IPS DF 19.7 (cell line): ENCODE measurements at regions not wholly inside any gene's neighbourhood (a gene's known extent, or its start where the extent isn't known, plus 50 kb on each side); places are given as distances from the start of the nearest gene placed in this dataset.

ENCODE experiments used
- DNase-seq: peaks from one replicate; pipeline ENCODE4 v3.0.0-alpha.2; 2013; ENCODE audit warnings: low read depth, low spot score

DNA sequence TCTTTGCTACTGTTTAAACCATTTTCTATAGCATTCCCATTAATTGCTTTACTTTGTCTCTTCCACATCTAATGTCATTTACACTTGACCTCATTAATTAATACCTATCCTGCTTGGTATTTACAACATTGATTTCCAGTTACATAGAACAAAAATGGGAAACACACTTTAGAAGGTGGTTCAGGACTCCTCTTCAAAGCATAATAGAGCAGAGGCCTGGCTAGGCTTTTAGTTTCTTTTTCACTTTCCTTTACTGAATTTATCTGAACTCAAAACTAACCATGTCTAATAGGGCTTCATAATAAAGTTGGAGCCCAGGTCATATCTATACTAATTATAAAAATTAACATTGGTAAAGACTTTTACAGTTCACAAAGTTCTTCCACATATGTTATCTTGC, 648.0 kb upstream of the KIRREL3 start:
- DNase-seq, result no peak

DNA sequence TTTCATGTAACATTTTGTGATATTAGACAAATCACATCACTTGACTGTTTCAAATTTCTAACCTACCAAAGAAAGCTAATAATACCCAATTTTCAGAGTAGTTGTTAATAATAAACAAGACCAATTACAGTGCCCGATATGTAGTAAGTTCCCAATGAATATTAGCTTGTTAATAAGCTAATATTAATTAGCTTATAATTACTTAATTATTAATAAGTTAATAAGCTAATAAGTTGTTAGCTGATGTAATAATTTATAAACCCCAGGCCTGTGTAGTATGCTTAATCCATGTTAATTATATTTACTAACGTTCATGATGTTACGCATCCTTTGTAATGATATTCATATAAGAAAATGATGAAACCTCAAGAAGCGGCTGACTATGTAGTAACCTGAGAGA, 643.8 kb upstream of the KIRREL3 start:
- no peak for DNase-seq

DNA sequence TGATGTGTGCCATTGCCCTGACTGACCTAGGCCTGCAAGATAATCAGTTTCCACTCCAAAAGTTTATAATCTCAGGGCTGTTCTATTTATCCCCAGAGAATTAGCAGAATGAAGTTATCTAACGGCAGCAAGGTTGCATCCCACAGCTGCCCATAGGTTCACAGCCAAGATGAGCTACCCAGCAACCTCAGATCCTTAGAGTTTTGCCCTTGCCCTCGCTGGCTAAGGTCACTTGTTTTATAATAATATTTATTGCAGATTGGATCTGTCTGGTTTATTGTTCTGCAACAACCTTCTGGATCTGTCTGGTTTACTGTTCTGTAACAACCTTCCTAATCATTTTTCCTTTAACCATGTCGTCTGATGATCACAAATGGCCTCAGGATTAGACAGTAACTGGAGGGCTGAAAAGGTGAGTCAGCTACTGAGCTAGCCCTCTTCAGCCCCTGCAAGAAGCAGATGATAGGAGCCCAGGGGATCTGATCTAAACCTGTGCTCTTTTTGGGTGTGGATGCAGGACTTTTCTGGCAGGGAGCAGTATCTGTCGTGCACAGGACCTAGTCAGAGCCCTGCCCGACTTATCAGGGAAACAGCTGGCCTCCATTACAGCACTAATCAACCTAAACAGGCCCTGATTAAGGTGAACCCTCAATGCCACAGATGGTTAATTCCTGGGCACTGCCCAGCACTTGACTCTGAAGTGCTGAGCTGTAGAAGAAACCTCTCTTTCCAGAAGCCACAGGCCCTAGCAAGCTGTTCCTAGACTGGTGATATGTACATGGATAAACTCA, 642.9 kb upstream of the KIRREL3 start:
- DNase-seq, result no peak

DNA sequence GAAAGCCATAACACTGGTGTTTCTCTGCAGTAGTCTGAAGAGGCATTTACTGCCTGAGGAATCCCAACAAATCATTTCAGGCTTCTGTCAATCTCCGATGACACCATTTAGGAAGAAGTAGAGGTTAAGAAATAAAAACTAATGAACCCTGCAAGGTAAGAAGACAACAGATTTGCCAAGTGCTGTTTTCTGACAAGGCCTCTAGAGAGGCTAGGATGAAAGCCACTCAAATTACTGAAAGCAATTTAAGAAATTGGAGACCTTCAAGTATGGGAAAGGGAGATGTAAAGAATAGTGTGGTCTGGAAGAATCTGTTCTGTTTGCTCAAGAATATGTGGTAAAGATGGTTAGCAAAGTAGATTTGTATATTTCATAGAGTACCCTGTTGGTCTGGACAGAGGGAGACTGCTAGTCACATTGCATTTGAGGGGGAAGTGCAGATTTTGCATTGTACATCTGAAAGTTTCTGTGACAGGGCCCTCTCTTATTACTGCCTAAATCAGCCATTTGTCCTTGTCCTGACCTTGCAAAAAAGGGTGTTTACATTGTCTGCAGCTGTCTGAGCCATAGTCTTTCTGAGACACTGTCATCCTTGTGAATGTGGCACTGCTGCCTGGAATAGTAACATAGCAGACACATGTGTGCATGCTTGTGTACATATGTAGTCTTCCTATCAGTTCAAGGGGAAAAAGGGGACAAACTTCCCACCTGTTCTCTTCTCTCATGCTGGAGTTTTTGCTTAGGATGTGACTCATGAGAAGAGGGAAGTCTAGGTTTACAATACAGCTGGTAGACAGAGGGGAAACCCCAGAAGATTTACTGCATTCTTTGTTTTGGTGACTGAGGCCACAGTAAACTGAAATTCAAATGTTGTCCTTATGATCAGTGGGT, 640.2 kb upstream of the KIRREL3 start:
- no peak for DNase-seq

DNA sequence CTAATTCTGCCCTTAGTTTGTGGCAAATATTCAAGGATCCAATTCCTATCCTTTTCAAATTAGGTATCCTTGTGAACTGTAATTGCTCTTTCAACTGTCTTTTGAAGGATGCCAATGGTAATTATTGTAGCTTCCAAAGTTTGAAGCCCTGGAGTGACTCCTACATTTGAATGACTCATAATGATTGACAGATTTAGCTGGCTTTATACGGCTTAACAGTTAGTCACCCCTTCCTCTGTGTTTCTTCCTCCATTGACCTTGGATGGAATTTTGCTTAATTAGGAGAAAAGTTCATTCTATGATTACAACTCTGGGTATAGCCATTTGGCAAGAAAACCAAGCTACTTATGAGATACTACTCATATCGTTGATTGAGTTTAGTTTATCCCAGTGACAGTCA, 639.3 kb upstream of the KIRREL3 start:
- no peak for DNase-seq

DNA sequence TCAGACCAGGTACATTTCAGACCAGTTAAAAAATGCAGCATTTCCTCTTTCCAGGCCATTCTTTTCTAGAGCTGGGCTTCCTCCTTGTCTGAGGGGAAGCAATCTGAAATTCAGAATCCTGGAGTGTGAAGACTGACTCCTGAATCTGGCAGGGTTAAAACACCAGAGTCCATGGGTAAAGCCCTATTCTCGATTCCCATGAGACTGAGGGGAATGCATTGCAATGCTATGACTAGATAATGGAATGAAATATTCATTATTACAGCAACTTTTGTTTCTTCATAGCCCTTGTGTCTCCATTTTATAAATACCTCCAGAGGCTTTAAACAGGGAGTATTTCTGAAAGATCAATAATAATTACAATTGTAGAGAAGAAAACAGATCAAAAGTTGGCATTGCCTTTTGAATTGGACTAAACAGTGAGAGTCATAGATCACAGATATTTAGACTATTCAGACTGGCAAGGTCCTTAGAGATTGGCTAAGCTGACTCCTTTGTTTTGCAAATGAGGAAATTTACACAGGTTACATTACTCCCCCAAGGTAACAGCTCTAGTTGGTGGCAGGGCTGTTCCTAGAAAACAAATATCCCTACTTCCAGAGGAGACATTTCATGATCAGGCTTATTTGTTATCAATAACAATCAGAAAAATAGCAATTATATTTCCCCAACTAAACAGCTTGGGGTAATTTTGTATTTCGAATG, 632.6 kb upstream of the KIRREL3 start:
- peak; percentile 30 for DNase-seq

DNA sequence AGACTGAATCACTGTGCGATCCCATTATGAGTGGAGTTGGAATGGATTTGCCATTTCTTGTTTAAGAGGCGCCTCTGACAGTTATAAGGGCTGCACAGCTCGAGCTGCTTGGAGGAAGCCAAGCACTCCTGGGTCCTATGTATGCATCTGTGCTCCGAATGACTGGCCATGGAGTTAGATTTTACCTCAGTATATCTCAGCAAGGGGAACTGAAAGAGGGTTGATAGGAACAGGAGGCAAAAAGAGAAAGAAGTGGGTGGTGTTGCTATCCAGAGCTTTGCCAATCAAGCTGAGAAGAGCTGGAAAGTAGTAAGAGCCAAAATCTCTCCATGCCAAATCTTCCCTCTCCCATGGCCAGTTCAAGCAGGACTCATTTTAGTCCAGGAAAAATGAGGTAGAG, 632.0 kb upstream of the KIRREL3 start:
- DNase-seq, result no peak

DNA sequence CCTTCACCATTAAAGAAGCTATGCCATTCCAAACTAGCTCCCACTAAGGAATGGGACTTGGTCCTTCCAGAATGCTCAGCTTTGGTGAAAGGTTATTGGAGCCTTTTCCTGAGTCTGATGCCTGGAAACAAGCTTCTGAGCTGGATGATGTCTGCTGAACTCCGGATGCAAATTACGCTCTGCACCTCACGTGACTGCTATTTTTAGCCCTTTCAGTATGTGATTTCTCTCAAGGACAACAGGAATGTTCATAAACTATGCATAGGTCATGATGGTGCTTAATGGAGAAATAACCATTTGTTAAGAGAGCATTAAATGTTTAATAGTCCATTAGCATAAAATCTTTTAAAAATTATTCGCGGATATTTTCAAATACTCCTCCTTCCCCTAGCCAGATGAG, 631.4 kb upstream of the KIRREL3 start:
- DNase-seq, result no peak

DNA sequence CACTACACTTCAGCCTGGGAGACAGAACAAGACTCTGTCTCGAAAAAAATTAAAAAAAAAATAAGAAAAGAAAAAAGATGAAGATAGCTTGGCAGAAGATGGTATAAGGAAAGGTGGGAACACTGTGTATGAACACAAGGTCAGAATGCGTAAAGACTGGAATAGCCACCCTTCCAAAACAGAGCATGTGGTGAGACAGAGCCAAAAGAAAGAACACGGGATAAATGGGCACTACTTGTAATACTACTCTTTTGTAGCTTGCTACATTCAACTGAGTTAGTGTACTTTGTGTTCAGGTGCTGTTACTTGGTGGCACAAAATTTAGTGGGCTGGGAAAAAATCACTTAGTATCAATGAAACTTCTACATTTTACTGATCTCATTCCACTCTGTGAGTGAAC, 628.6 kb upstream of the KIRREL3 start:
- no peak for DNase-seq

DNA sequence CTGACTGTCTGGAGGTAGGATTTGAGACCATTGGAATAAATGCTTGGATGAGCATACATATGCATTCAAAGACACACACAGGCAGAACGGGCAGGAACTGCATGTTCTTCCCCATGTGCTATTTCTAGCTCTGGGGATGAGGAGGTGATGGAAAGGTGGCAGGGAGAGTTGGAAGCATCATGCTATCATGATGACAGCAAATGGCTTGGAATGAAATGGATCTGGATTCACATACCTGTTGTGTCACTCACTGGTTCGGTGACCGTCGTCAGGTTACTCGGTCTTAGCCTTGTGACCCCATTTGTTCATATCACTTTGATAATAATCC, 627.9 kb upstream of the KIRREL3 start:
- DNase-seq, result no peak

DNA sequence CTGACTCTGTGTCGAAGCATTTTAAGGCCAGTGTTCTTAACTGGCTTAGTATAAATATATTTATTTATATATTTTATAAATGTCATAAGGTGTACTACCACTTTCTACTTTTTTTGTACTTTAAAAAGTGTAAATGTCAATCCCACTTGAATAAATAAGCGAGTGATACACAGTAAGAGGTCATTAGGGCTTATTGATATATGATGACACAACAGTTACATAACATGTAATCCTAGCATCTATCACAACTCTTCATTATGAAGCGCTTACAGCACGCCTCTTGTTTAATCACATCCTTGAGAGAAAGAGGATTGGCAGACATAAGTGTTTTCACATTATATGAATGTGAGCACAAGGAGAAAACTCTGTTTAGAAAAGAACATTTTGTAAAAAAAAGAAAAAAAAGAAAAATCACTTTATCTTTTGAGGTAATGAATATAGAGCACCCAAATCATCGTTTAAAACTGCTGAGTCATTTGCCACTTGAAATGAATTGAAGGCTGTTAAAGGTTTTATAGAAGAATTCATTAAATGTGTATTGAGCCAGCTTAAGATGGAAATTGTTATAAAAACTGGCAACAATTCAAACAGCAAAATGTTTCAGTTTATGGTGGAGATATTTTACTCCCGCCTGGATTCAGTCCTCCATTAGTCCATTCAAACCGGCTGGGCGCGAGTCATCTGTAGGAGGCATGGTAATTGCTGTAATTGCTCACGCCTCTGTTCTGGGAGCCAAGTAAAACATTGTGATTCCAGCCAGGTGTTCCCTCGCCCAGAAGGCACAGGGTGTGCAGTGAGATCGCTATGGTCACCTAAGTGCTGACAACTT, 627.3 kb upstream of the KIRREL3 start:
- DNase-seq, result no peak

DNA sequence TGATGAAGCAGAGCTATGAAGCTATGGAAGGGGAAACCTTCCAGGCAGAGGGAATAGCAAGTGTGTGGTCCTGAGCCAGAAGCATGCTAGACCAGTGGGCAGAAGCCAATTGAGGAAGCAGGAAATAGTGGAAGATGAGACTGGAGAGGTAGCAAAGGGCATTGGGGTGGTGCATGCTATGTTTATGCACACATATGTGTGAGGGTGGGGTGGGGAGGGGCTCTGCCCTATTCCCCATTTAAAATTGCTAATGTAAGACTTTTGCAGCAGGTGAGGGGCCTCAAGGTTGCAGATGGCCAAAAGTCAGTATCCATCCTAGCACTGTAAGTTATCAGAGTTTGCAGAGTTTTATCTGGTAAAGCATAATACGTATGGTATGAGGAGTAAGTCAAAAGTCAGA, 626.6 kb upstream of the KIRREL3 start:
- DNase-seq, result no peak

DNA sequence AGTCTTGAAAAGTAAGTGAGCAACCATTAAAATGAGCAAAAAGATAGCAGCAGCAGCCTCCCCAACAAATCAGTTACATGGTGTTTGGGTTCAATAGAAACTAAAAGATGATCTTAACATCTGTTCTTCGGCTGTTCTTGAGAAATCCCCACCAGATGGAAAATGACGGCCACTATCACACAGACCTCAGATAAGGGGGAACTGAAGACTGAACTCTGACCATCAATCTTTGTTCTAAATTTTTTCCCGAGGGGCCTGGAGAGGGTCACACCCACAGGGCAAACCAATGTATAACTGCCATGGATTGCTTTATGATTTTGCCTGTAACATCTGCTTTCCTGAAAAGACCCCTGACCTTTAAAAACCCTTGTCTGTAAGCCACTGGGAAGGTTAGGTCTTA, 624.8 kb upstream of the KIRREL3 start:
- DNase-seq, result no peak

DNA sequence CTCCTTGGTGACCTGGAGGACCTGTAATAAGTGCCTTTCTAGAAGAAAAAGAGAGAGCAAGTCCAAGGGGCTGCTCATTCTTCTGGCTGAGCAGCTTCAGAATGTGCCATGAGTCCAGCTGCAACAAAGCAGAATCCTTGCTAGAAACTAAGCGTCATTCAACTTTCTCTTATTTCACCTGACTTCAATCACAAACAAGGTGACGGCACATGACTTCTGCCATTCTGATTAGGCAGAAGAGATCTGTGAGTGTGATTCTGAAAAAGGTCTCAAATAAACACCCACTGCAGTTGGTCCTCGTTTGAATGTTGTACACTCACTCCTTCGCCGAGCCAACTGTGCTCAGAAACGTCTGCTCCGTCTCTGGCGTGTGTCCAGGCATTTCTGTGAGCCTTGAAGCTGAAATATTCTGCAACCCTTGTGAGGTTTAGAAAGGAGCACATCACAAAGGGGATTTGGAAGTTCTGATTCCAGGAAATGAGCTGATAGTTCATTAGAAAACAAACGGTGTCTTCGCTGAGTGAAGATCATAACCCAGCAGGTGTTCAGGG, 623.8 kb upstream of the KIRREL3 start:
- DNase-seq, result no peak

DNA sequence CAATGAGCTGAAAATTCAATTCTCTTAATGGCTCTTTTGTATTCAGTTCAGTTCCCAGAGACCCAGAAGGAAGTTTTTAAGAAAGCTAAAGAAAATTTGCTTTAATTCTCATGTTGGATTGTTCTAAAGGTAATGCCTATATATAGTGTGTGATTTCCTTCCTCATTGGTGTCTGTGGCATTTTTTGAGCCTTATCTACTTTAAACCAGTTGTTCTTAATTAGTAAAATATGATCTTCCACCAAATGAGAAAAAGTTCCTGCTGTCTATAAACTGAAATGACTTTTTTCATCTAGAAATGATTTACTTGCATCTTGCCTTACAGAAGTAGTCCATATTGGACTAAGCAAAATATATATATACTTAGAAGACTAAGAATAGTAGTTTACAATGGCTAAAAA, 622.1 kb upstream of the KIRREL3 start:
- no peak for DNase-seq

DNA sequence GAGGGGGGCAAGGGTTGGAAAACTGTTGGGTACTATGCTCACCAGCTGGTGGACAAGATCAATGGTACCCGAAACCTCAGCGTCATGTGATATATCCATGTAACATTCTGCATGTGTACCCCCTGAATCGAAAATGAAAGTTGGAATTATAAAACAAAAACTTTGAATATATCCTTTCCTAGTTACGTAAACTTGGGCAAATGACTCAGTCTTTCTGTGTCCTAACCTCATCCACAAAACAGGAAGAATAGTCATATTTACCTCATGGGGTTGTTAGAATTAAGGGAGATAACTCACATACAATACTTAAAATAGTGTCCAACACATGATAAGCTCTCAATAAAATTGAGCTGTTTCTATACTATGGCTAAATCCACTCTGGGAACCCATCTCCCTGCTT, 620.1 kb upstream of the KIRREL3 start:
- DNase-seq, result no peak

DNA sequence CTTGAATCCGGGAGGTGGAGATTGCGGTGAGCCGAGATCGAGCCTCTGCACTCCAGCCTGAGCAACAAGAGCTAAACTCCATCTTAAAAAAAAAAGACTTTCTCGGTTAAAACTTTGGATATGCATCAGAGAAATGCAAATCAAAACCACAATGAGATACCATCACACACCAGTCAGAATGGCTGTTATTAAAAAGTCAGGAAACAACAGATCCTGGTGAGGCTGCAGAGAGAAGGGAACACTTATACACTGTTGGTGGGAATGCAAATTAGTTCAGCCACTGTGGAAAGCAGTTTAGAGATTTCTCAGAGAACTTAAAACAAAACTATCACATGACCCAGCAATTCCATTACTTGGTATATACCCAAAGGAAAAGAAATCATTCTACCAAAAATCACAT, 619.4 kb upstream of the KIRREL3 start:
- DNase-seq, result no peak

DNA sequence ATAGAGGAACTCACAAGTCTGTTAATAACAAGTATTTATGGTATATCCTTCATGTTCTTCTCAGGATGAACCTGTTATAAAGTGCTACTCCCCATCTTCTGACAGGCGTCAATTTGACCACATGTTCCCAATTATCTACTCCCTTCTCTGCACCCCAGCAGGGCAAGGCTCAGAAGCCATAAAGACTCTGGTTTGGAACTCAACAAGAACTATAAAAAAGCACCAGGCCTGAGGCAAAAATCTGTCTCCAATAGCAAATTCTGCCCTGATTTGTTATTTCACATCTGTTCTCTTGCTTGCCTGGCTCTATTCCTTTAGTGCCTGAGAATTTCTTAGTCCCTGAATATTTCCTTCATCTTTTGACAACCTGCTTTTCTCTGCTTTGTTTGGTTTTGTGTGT, 618.2 kb upstream of the KIRREL3 start:
- DNase-seq, result no peak

DNA sequence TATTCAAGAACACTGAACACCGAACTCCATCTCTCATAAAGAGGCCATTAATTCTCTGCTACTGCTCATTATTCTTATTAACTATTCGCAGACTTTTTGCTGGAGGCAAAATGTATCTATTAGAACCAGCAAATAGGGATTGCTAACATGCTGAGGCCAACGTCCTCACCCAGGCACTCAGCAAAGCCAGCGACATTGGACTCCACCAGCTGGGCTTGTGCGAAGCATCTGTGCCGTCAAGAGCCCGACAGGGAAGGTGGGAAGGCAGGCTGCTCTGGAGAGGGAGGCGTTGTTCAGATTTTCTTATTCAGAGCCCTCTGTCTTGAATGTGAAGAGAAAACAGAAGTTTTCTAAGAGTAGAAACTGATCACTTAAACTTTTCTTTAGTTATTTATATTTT, 615.6 kb upstream of the KIRREL3 start:
- no peak for DNase-seq

DNA sequence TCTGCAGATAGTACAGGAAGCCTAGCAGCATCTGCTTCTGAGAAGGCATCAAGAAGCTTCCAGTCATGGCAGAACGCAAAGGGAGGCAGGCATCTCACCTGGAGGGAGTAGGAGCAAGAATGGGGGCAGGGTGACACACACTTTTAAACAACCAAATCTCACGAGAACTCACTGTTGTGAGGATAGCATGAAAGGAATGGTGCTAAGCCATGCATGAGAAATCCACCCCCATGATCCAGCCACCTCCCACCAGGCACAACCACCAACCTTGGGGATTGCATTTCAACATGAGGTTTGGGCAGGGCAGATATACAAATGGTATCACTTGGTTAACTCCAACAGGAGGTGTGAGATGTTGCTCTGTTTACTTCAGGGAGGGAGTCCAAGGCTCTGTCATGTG, 612.0 kb upstream of the KIRREL3 start:
- DNase-seq, result no peak

DNA sequence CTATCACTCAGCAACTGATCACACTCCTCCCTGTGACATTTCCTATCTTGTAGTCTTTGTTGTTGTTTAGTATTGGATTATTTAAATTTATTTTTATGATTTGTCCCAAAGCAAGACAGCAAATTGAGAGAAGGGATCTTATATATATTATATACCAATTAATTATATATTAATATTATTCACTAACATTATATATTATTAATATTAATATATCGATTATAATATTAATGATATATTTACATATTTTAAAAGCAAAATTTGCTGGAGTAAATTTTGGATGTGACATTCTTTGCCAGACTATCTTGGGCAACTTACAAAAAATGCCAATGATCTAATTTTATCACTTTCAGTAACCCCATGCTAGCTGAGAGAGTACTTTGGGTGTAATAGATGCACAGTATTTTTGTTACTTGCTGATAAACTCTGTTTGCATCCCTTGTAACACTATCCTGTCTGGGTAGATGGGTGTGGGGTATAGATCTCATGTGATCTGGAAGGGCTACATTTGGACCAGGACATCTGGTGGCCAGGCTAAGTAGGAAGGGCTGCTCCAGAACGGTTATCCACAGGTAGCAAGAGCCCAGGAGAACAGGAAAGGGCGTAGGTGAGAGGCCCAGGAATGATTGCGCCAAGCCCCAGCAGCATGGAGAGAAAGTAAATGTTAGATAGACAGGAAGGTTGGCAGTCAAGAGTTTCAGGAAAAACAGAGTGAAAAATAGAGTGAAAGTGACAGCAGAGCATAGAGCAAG, 608.6 kb upstream of the KIRREL3 start:
- DNase-seq, result no peak
